ENCODE measurements at regions not wholly inside any gene's neighbourhood (a gene's known extent, or its start where the extent isn't known, plus 50 kb on each side); places are given as distances from the start of the nearest gene placed in this dataset.

- ChIA-PET POLR2A (no interaction called here), CTCF (no interaction called here)
- no peaks in the 10 kb centered on the region for H3K27me3 ChIP-seq (ENCODE audit: control insufficient read depth, insufficient read depth, low read length)
- no peak overlapping the region for H3K27ac ChIP-seq (ENCODE audit: low read depth, low read length)
- DNase-seq (ENCODE audit: low read depth, low spot score) = no peak
- H3K4me3 ChIP-seq (ENCODE audit: low read depth, low read length) = no peak overlapping the region
- no peak for TF ChIP-seq CTCF (IDR thresholded peaks at IDR 0.05; ENCODE audit: low read depth, low read length)
- no peaks in the 10 kb centered on the region for H3K9me3 ChIP-seq (ENCODE audit: control insufficient read depth, insufficient read depth, low read length)
These were observed 555.9 kb downstream of the IGSF11 start for GRCh38 chr3:118478706-118479276.

- ChIA-PET CTCF (no interaction called here), POLR2A (no interaction called here)
- Histone ChIP-seq H3K27me3 (ENCODE audit: control insufficient read depth, insufficient read depth, low read length) (no peaks in the 10 kb centered on the region), H3K4me3 (ENCODE audit: low read depth, low read length) (no peak overlapping the region), H3K27ac (ENCODE audit: low read depth, low read length) (no peak overlapping the region), H3K9me3 (ENCODE audit: control insufficient read depth, insufficient read depth, low read length) (no peaks in the 10 kb centered on the region)
- DNase-seq (ENCODE audit: low read depth, low spot score) = no peak
- no peak for TF ChIP-seq CTCF (IDR thresholded peaks at IDR 0.05; ENCODE audit: low read depth, low read length)
These were observed 555.3 kb downstream of the IGSF11 start for GRCh38 chr3:118479376-118479775.

- no peaks in the 10 kb centered on the region for H3K9me3 ChIP-seq (ENCODE audit: control insufficient read depth, insufficient read depth, low read length)
- no peak overlapping the region for H3K4me3 ChIP-seq (ENCODE audit: low read depth, low read length)
- CTCF ChIA-PET = no interaction called here
- H3K27me3 ChIP-seq (ENCODE audit: control insufficient read depth, insufficient read depth, low read length) = no peaks in the 10 kb centered on the region
- POLR2A ChIA-PET = no interaction called here
- TF ChIP-seq CTCF (IDR thresholded peaks at IDR 0.05; ENCODE audit: low read depth, low read length) = no peak
- H3K27ac ChIP-seq (ENCODE audit: low read depth, low read length) = no peak overlapping the region
- no peak for DNase-seq (ENCODE audit: low read depth, low spot score)
These were observed 554.4 kb downstream of the IGSF11 start for GRCh38 chr3:118480101-118480860.

- H3K27me3 ChIP-seq (ENCODE audit: control insufficient read depth, insufficient read depth, low read length) = no peaks in the 10 kb centered on the region
- H3K4me3 ChIP-seq (ENCODE audit: low read depth, low read length) = no peak overlapping the region
- ChIA-PET POLR2A (no interaction called here), CTCF (no interaction called here)
- no peak for TF ChIP-seq CTCF (IDR thresholded peaks at IDR 0.05; ENCODE audit: low read depth, low read length)
- no peaks in the 10 kb centered on the region for H3K9me3 ChIP-seq (ENCODE audit: control insufficient read depth, insufficient read depth, low read length)
- DNase-seq (ENCODE audit: low read depth, low spot score) = no peak
- H3K27ac ChIP-seq (ENCODE audit: low read depth, low read length) = no peak overlapping the region
These were observed 549.0 kb downstream of the IGSF11 start for GRCh38 chr3:118485693-118486092.

- no peak overlapping the region for H3K27ac ChIP-seq (ENCODE audit: low read depth, low read length)
- DNase-seq (ENCODE audit: low read depth, low spot score) = no peak
- no peaks in the 10 kb centered on the region for H3K27me3 ChIP-seq (ENCODE audit: control insufficient read depth, insufficient read depth, low read length)
- ChIA-PET POLR2A (no interaction called here), CTCF (no interaction called here)
- no peak overlapping the region for H3K4me3 ChIP-seq (ENCODE audit: low read depth, low read length)
- no peak for TF ChIP-seq CTCF (IDR thresholded peaks at IDR 0.05; ENCODE audit: low read depth, low read length)
- no peaks in the 10 kb centered on the region for H3K9me3 ChIP-seq (ENCODE audit: control insufficient read depth, insufficient read depth, low read length)
These were observed 546.9 kb downstream of the IGSF11 start for GRCh38 chr3:118487734-118488133.
